ENCODE measurements at regions not wholly inside any gene's neighbourhood (a gene's known extent, or its start where the extent isn't known, plus 50 kb on each side); places are given as distances from the start of the nearest gene placed in this dataset.
"Not testable (repeated sequence)": the region's sequence is repeated elsewhere in the genome, so short reads cannot be mapped to it uniquely, and the experiment has no call there.

DNA sequence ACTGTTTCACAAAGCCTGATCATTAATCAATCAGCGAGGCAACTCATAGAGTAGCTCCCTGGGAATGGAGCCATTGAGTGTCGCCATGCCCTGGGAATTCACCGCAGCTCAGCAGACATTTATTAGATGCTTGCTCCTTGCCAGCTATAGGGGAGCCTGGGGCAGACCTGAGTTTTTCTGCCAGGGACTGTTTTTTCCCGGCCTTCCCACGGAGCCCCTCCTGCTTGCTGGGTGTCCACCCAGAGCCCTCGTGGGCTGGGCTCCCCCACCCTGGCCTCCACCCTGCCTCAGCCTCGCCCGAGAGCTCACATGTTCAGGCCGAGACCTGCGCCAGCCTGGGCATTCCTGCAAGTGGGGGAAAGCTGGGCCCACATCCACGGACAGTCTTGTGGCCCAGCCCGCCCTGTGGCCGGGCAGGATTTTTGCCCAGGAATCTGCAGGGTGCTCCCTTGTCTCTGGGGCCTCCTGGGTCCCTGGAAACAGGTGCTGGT is 64.9 kb downstream of the SMIM38 start:
- DNase-seq: peak; percentile 21

DNA sequence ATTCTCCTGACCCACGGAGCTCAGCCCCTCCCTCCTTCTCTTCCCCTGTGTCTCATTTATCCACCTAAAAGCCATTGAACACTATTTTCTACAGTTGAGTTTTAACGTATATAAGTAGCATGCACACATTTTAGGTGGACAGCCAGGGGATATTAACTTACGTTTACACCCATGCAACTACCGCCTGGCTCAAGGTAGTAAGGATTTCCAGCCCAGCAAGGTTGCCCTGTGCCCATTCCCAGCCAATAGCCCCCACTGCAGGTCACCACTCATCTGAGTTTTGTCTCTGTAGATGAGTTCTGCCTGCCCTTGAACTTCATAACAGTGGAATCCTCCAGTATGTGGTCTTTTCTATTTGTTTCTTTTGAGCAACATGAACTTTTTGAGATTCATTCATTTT is 65.4 kb downstream of the SMIM38 start:
- DNase-seq: no peak

GRCh38 chr11:69221636-69222035 is 65.9 kb downstream of the SMIM38 start:
- DNase-seq: not testable (repeated sequence)

DNA sequence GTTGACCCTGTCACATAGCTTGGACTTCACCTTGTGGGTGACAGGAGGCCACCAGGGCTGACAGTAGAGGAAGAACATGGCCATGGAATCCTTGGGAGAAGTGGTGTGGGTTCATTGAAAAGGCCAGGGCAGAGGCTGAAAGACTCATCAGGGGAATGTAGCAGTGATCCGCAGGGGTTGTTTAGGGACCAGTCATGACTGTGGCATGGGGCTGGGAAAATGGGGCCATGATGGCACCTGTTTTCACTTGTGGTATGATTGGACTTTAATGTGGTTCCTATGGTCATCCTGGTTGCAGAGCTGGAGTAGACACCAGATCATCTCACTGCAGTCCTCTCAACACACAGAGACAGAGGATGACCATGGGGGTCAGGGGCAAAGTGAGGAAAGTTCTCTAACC is 66.7 kb upstream of the MYEOV start:
- no peak for DNase-seq

- DNase-seq: no peak
Observed at GRCh38 chr11:69229511-69229910, 64.4 kb upstream of the MYEOV start.

DNA sequence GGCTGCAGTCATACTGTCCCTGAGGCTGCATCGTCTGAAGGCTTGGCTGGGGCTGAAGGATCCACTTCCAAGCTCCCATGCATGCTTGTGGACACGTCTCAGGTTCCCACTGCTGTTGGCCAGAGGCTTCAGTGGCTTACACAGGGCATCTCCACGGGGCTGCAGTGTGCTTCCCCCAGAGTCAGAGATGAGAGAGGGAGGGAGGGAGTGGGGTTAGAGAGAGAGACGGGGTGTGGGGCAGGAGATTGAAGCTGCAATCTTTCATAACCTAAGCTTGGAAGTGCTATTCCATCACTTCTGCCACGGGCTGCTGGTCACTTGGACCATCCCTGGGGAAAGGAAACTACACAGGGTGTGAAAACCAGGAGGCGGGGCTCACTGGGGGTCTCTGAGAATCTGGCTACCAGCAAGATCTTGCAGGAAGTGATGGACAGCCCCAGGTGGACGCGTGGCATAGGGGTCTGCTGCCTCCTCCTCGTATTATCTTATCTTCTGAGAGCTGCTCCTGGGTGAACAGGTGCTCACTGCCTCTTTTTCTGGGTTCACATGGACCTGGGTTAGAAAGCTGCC is 63.0 kb upstream of the MYEOV start:
- no peak for DNase-seq

DNA sequence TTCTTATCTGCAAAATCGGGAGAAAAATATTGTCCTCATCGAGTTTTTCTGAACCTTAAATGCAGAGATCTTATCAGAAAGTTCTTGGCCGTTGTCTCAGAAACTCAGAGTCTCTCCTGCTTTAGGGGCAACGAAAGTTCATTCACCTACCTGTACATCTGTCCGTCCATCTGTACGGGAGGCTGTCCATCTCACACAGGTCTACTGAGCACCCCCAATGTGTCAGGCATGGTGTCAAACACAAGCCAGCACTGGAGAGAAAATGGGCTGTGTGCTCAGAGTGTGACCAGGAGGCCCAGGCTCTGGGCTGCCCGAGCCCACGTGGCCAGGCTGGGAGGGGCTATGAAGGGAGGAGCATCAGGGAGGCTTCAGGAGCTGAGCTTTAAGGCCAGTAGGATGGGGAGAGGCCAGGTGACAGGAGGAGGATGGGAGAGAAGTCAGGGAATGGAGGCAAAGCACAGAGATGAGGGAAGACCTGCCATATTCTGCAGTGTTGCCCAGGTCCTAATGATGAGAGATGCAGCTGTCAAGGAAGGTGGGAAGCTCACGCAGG is 62.4 kb upstream of the MYEOV start:
- DNase-seq: no peak

GRCh38 chr11:69232821-69233743 is 60.9 kb upstream of the MYEOV start:
- DNase-seq: no peak

DNA sequence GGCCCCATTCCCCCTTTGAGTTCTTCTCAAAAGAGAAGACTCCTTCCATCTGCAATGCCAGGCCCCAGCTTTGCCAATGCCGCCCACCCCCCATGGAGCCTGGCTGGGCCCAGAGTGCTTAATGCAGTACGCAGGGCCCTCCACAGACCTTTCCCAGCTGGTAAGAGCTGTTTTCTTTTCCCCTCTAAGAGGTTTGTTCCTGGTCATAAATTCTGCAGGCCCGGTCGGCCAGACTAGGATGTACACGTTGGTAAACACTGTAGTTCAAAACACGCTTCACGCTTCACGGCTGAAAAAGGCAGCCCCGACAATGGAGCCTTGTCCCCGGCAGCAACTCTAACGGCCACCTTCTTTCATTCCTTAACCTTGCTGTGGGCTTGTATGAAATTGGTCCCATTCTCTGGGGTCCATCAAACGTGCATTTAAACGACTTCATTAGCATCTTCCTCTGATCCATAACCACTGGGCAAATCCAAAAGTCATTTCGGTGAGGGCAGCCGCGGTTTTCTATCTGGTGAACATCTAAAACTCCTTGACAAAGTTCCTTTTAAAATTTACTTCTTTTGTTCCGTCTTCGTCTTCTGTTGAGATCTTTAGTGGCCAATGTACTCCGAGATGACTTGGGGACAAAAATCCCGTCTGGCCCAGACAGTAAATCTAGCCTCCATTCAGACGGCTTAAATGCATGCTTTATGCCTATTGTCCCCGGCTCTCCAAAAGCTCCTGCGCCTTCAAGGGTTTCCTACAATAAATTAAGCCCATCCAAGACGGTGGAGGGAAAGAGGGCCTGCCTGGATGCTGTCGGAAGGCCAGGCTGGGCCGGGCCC is 60.0 kb upstream of the MYEOV start:
- DNase-seq: no peak

- DNase-seq: no peak
Observed at GRCh38 chr11:69234740-69235710, 58.9 kb upstream of the MYEOV start.

DNA sequence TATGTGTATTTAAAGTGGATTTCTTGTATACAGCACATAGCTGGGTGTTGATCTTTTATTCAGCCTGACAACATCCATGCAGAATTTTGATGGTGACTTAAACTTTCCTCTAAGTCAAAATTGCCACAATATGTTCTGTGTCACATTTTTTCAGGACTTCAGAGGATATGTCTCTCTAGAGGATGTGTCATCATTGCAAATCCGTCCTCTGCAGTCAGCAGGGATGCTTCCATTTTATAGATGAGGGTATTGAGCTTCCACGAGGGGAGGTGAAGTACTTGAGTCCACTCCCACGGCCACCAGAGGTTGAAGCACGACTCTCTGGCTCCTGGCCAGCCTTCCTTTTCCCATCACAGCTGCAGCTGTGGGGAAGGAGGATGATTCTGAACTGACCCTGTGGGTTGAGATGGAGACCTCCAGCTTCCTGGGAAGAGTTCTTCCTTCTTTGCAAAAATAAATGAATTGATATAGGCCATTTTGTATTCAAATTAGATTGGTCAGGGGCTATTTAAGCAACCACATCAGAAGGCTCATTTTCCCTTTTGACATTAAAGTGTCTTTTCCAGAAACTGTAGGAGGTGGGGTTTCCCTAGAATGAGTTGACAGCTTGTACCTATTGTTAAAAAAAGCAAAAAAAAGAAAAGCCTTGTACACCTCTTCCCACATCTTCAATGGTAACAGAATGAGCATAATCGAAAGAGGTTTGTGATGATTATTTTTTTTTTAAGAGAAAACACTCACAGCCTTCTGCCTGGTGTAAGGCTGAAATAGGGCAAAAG is 55.2 kb upstream of the MYEOV start:
- DNase-seq: no peak

DNA sequence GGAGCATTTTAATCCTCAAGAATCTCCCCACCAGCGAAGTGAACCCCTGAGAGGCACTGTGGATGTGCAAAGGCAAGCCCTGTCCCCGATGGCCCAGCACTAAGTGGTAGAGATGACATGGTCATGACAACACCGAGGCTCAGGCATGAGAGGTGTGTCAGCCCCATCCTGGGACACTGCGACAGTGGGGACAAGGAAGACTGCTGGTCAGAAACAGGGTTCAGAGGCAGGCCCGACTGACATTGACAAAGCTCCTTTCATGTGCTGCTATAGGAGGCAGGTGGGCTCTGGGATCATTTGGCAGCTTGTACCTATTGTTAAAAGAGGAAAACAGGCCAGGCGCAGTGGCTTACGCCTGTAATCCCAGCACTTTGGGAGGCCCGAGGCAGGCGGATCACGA is 54.3 kb upstream of the MYEOV start:
- DNase-seq: no peak

DNA sequence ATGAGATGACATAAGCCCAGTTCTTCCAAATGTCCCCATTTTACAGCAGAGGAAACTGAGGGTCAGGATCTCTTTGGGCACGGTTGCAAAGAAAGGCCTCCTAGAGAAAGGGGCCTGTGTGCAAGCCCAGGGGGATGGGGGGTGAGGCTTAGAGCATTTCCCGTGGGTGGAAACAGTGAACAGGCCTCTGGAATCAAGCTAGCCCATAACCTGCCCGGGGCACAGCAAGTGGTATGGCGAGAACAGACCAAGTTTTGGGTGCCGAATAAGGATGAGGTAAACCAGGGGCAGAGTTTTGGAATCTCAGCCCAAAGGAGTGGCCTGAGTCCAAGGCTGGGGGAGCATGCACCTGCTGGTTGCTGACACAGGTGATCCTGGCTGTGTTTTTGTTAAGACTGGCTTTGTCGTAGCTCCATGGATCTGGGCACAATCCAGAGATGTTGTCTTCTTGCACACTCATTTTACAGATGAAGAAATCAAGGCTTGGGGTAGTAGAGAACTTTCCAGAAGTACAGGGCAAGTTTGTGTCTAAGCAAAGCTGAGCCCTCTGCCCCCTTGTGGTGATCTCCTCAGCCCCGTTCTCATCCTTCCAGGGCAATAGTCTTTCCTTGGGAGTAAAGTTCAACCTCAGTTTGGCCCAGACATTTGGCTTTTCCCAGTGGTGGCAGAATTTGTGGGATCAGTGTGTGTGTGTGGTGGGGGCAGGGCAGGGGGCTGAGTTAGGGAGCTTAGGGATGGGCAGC is 53.5 kb upstream of the MYEOV start:
- DNase-seq: no peak

DNA sequence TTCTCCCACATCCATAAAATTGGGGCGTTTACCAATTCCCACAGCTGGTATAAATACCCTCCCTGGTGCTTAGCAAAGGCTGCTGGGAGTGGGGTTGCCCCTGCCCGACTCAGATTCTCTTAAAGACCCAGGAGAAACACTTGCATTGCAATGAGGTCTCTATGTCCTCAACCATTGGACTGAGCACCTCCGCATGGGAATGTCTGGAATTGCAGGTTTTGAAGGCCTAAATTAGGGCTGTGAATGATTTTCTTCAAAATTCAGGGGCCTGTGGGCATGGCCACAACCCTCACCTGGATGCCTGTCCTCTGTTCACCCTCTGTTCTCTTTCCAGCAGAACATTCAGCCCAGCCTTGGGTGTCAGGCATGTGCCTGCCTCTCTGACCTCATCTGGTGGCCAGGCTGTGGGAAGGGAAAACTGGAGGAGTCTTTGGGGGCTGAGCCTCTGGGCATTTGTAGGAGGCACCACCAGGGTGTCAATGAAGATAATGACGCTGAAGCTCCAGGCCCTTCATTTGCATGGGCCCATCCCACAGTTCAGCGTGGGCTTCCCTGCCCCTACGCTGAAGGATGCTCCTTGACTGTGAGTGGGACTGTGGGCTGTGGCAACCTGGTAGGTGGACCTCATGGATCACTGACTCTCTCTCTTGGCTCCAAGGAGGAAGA is 52.7 kb upstream of the MYEOV start:
- DNase-seq: no peak

GRCh38 chr11:69241844-69242243 is 52.1 kb upstream of the MYEOV start:
- DNase-seq: no peak

- DNase-seq: no peak
Observed at GRCh38 chr11:69242266-69242920, 51.6 kb upstream of the MYEOV start.

DNA sequence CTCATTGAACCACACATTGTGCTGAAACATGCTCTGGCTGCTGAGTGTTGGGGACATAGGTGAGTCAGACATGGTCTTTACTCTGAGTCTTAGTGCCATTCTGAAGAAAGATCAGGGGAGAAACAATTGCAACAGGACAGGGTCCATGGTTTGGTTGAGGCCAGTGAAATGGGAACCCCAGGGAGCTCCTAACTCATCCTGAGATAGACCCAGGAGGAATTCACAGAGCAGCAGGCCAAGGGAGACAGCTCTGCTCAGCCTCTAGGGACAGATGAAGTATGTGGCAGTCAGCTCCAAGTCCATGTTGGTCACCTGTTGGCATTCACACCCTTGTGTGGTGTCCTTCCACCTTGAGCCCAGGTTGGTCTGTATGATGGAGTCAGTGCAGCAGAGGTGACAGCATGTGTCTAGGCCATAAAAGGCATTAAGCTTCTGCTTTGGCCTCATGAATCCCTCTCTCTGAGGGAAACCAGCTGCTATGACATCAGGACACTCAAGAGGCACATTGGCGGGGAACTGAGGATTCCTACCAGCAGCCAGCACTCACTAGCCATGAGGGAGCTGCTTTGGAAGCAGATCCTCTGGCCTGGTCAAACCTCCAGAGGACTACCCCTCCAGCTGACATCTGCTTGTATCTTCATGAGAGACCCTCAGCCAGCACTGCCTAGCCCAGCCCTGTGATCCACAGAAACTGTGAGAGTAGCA is 50.3 kb upstream of the MYEOV start:
- no peak for DNase-seq

All from midbrain (tissue), 1 donor.